K562 (cell line): ENCODE measurements at regions not wholly inside any gene's neighbourhood (a gene's known extent, or its start where the extent isn't known, plus 50 kb on each side); places are given as distances from the start of the nearest gene placed in this dataset.

Experiments
- ATAC-seq: fragments of 200-7000 bp; cut with Tn5 transposase; 3 replicates; pipeline ENCODE4 v1.9.1; 2020; ENCODE audit warnings: moderate library complexity
- BruUV-seq: library from RNA; stranded (reverse); fragments of 400-500 nt; replicated peaks from 2 replicates; lab custom pipeline; 2021; lab: Mats Ljungman, UMichigan
- CTCF ChIA-PET: fragments of 300-600 bp; formaldehyde crosslinking; extraction: SDS; loops from one replicate; lab custom pipeline; 2021; ENCODE audit warnings: low intra/inter-chr PET ratio; lab: Yijun Ruan, JAX
- POLR2A ChIA-PET: fragments of 300-600, 350-650 bp; sonication (Branson Sonifier 250); formaldehyde crosslinking; extraction: SDS; loops from one replicate; lab custom pipeline; 2021; ENCODE audit warnings: antibody characterized with exemption, inconsistent platforms; lab: Yijun Ruan, JAX
- DNase-seq, 4 experiments: peaks; one replicate each; pipeline versions ENCODE4 v3.0.0 to v3.0.0-alpha.2; 2011 to 2018; ENCODE audit warnings: low spot score in 3 of 4, mixed read lengths in 3 of 4; ENCODE audit errors: extremely low read depth in 1 of 4
- FAIRE-seq: peaks from 2 replicates; lab custom pipeline; 2011; peaks lifted over from hg19 to GRCh38; lab: Jason Lieb, UNC
- H2AFZ ChIP-seq: 2 replicates; pipeline ENCODE4 v1.6.0; 2011; ENCODE audit warnings: low read depth, low read length, control low read depth, inconsistent platforms
- H3K27ac ChIP-seq: fragments of 200-600 bp; 3 replicates; pipeline ENCODE4 v1.8.0; 2011; ENCODE audit warnings: low read depth, mild to moderate bottlenecking, control low read depth, inconsistent platforms, low read length, moderate library complexity, mixed read lengths; ENCODE audit errors: extremely low read depth
- H3K27me3 ChIP-seq, 2 experiments: fragments of 300-600 bp in 1 of 2; 2 replicates in 1 of 2; 3 replicates in 1 of 2; pipeline versions ENCODE4 v1.6.0 to v1.8.0; 2011; ENCODE audit warnings: inconsistent platforms in 2 of 2, low read length in 2 of 2, mild to moderate bottlenecking in 1 of 2, mixed read lengths in 1 of 2, moderate library complexity in 1 of 2; ENCODE audit not compliant: control insufficient read depth in 2 of 2, insufficient read depth in 2 of 2
- H3K36me3 ChIP-seq: fragments of 300-600 bp; 3 replicates; pipeline ENCODE4 v1.8.0; 2011; ENCODE audit warnings: mild to moderate bottlenecking, low read length, inconsistent platforms; ENCODE audit not compliant: control insufficient read depth, insufficient read depth
- H3K4me1 ChIP-seq, 2 experiments: fragments of 200-600 bp in 1 of 2; replicated peaks in 1 of 2; 2 replicates in 1 of 2; 3 replicates in 1 of 2; pipeline versions ENCODE4 v1.5.1 to v1.8.0; 2011; ENCODE audit warnings: inconsistent platforms in 2 of 2, low read length in 2 of 2, mild to moderate bottlenecking in 1 of 2, mixed read lengths in 1 of 2, moderate library complexity in 1 of 2; ENCODE audit not compliant: control insufficient read depth in 2 of 2, insufficient read depth in 2 of 2
- H3K4me2 ChIP-seq: 2 replicates; pipeline ENCODE4 v1.6.1; 2011; ENCODE audit warnings: low read length, control low read depth, inconsistent platforms, mixed read lengths; ENCODE audit not compliant: insufficient read depth
- H3K4me3 ChIP-seq: fragments of 200-600 bp; sonication (generic), shearing (Covaris generic); 2 replicates; pipeline ENCODE4 v1.5.1; 2016; ENCODE audit warnings: control low read depth, inconsistent platforms
- H3K79me2 ChIP-seq: fragments of 200-600 bp; 3 replicates; pipeline ENCODE4 v1.8.0; 2011; ENCODE audit warnings: low read length, inconsistent platforms; ENCODE audit not compliant: control insufficient read depth, insufficient read depth
- H3K9ac ChIP-seq, 2 experiments: 2 replicates each; pipeline versions ENCODE4 v1.6.0 to v1.6.1; 2011; ENCODE audit warnings: low read depth in 2 of 2, low read length in 2 of 2, control low read depth in 1 of 2, inconsistent platforms in 1 of 2, mild to moderate bottlenecking in 1 of 2, mixed read lengths in 1 of 2; ENCODE audit not compliant: insufficient read depth in 1 of 2
- H3K9me1 ChIP-seq: one replicate; pipeline ENCODE4 v1.6.0; 2011; ENCODE audit warnings: inconsistent platforms, mild to moderate bottlenecking, low read length, moderate library complexity; ENCODE audit not compliant: control insufficient read depth, insufficient read depth
- H3K9me3 ChIP-seq: replicated peaks from 2 replicates; pipeline ENCODE4 v1.5.1; 2011; ENCODE audit warnings: low read depth, low read length, inconsistent platforms; ENCODE audit not compliant: control insufficient read depth, insufficient read depth
- H4K20me1 ChIP-seq: replicated peaks from 2 replicates; pipeline ENCODE4 v1.6.1; 2011; ENCODE audit warnings: low read length, inconsistent platforms, mixed read lengths; ENCODE audit not compliant: control insufficient read depth, insufficient read depth
- CBX5 ChIP-seq: IDR thresholded peaks from 2 replicates; pipeline ENCODE4 v1.6.1; 2014; ENCODE audit warnings: low read depth, borderline replicate concordance
- HDAC6 ChIP-seq: IDR thresholded peaks from 2 replicates; pipeline ENCODE4 v1.6.1; 2012; ENCODE audit warnings: low read depth, mild to moderate bottlenecking, control low read depth, inconsistent platforms, low read length, moderate library complexity
- ILK ChIP-seq: fragments of 450-650 bp; IDR thresholded peaks from 2 replicates; pipeline ENCODE4 v1.6.1; 2016; ENCODE audit warnings: missing genetic modification characterization, low read depth, mild to moderate bottlenecking, missing compliant biosample characterization, moderate library complexity, borderline replicate concordance
- SNIP1 ChIP-seq: fragments of 450-650 bp; IDR thresholded peaks from 2 replicates; pipeline ENCODE4 v1.7.1; 2017; ENCODE audit warnings: low read depth, mild to moderate bottlenecking
- ZFP36 ChIP-seq: fragments of 150-350 bp; IDR thresholded peaks from 2 replicates; pipeline ENCODE4 v1.6.1; 2018; ENCODE audit warnings: low read length, low read depth; ENCODE audit not compliant: partially characterized antibody
- ZNF347 ChIP-seq: fragments of 450-650 bp; formaldehyde crosslinking; IDR thresholded peaks from 2 replicates; pipeline ENCODE4 v1.4.0; 2020; ENCODE audit warnings: low read depth, mild to moderate bottlenecking, moderate library complexity
- WGBS: fragments of 100-300 bp; shearing (Covaris generic); methylation state at CpG from one replicate; pipeline ENCODE4 v1.1.6; 2016; ENCODE audit warnings: low coverage, mixed read lengths; ENCODE audit not compliant: insufficient coverage; ENCODE audit errors: missing lambda C conversion rate; 5-methylcytosine and 5-hydroxymethylcytosine counted together
- in situ Hi-C: fragments of 300-500 bp; cut with MboI; formaldehyde crosslinking; loops from 4 replicates; pipeline ENCODE4 v1.15.0; 2018; ENCODE audit warnings: inconsistent platforms, mixed read lengths
- intact Hi-C: fragments of 100-400 bp; cut with micrococcal nuclease; formaldehyde crosslinking; loops from 2 replicates; pipeline ENCODE4 v1.14.2; 2022
- TF ChIP-seq, protein P1 (sequence below): fragments of 250-450 bp; sonication (Bioruptor Pico); IDR thresholded peaks from 2 replicates; pipeline ENCODE4 v1.8.0; 2021; ENCODE audit warnings: moderate library complexity, mild to moderate bottlenecking, inconsistent platforms

GRCh38 chr2:5563411-5563810 lies 128.8 kb upstream of the SOX11 start:
- Histone ChIP-seq H3K4me1 (no peaks in the 10 kb centered on the region), H3K27me3 (no peaks in the 10 kb centered on the region), H3K9me3 (no peaks in the 10 kb centered on the region), H3K79me2 (no peaks in the 10 kb centered on the region)
- CTCF ChIA-PET, result no interaction called here
- FAIRE-seq (no peak), DNase-seq (no peak)
- intact Hi-C loops, result no loop called here
- 0% methylated on average over 12 of the region's 12 CpGs for WGBS
- no peak for TF ChIP-seq SNIP1
- TF ChIP-seq, all 486 proteins: peak for 0
- no peak overlapping the region for H3K27ac ChIP-seq
- POLR2A ChIA-PET, result no interaction called here
- no peaks in the 10 kb centered on the region for H3K9me1 ChIP-seq
- BruUV-seq, result no TSS peak
- H3K4me2 ChIP-seq, result no peak overlapping the region
- no peak for ATAC-seq
- H3K9ac ChIP-seq, result no peak overlapping the region
- no peaks in the 10 kb centered on the region for H4K20me1 ChIP-seq
- H2AFZ ChIP-seq, result no peak overlapping the region
- H3K36me3 ChIP-seq, result no peaks in the 10 kb centered on the region
- H3K4me3 ChIP-seq, result no peak overlapping the region
- in situ Hi-C loops, result no loop called here

- no peak overlapping the region for H3K27ac ChIP-seq
- no peak overlapping the region for H2AFZ ChIP-seq
- no peaks in the 10 kb centered on the region for H3K9me1 ChIP-seq
- ChIA-PET CTCF (no interaction called here), POLR2A (no interaction called here)
- in situ Hi-C loops (no loop called here), intact Hi-C loops (no loop called here)
- no peak for DNase-seq
- no peaks in the 10 kb centered on the region for H3K9me3 ChIP-seq
- H3K4me2 ChIP-seq, result no peak overlapping the region
- WGBS, result 3% methylated on average over 5 of the region's 5 CpGs
- ATAC-seq, result no peak
- H3K4me3 ChIP-seq, result no peak overlapping the region
- H3K79me2 ChIP-seq, result no peaks in the 10 kb centered on the region
- no peak for FAIRE-seq
- no peaks in the 10 kb centered on the region for H3K36me3 ChIP-seq
- H4K20me1 ChIP-seq, result no peaks in the 10 kb centered on the region
- H3K9ac ChIP-seq, result no peak overlapping the region
- H3K27me3 ChIP-seq, result no peaks in the 10 kb centered on the region
- no peak for TF ChIP-seq CBX5
- no peak for TF ChIP-seq HDAC6
- TF ChIP-seq ZFP36, result no peak
- TF ChIP-seq ILK (tag), result no peak
- TF ChIP-seq ZNF347 (CRISPR knock-in tag), result no peak
- TF ChIP-seq, protein P1, sequence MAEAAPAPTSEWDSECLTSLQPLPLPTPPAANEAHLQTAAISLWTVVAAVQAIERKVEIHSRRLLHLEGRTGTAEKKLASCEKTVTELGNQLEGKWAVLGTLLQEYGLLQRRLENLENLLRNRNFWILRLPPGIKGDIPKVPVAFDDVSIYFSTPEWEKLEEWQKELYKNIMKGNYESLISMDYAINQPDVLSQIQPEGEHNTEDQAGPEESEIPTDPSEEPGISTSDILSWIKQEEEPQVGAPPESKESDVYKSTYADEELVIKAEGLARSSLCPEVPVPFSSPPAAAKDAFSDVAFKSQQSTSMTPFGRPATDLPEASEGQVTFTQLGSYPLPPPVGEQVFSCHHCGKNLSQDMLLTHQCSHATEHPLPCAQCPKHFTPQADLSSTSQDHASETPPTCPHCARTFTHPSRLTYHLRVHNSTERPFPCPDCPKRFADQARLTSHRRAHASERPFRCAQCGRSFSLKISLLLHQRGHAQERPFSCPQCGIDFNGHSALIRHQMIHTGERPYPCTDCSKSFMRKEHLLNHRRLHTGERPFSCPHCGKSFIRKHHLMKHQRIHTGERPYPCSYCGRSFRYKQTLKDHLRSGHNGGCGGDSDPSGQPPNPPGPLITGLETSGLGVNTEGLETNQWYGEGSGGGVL (CRISPR knock-in tag), result no peak
- no TSS peak for BruUV-seq
- H3K4me1 ChIP-seq, result no peaks in the 10 kb centered on the region
Observed at GRCh38 chr2:5569256-5569655, 122.9 kb upstream of the SOX11 start.
